GM23248 (cell line): ENCODE measurements at regions not wholly inside any gene's neighbourhood (a gene's known extent, or its start where the extent isn't known, plus 50 kb on each side); places are given as distances from the start of the nearest gene placed in this dataset.

Experiments
- DNase-seq: peaks from one replicate; pipeline ENCODE4 v3.0.0-alpha.2; 2015
- H2AFZ ChIP-seq: fragments of 200-600 bp; sonication (generic); 2 replicates; pipeline ENCODE4 v1.6.1; 2016; ENCODE audit warnings: antibody characterized with exemption
- H3F3A ChIP-seq: fragments of 200-600 bp; sonication (generic); 2 replicates; pipeline ENCODE4 v1.6.1; 2016; ENCODE audit warnings: mild to moderate bottlenecking, antibody characterized with exemption, mixed run types; ENCODE audit not compliant: insufficient read depth
- H3K27ac ChIP-seq: fragments of 200-600 bp; sonication (generic); 2 replicates; pipeline ENCODE4 v1.5.1; 2016; ENCODE audit warnings: mild to moderate bottlenecking
- H3K27me3 ChIP-seq: fragments of 200-600 bp; sonication (generic); replicated peaks from 2 replicates; pipeline ENCODE4 v1.6.1; 2016; ENCODE audit warnings: mild to moderate bottlenecking; ENCODE audit not compliant: insufficient read depth
- H3K36me3 ChIP-seq: fragments of 200-600 bp; sonication (generic); 2 replicates; pipeline ENCODE4 v1.6.1; 2016; ENCODE audit warnings: low read depth, mild to moderate bottlenecking
- H3K4me1 ChIP-seq: fragments of 200-600 bp; sonication (generic); 2 replicates; pipeline ENCODE4 v1.6.1; 2016; ENCODE audit warnings: mild to moderate bottlenecking; ENCODE audit not compliant: insufficient read depth
- H3K4me2 ChIP-seq: fragments of 200-600 bp; sonication (generic); one replicate; pipeline ENCODE4 v1.6.1; 2016; ENCODE audit warnings: mild to moderate bottlenecking; ENCODE audit not compliant: unreplicated experiment
- H3K4me3 ChIP-seq: fragments of 200-600 bp; sonication (generic); 2 replicates; pipeline ENCODE4 v1.5.1; 2016; ENCODE audit warnings: mild to moderate bottlenecking
- H3K79me2 ChIP-seq: fragments of 200-600 bp; sonication (generic); 2 replicates; pipeline ENCODE4 v1.6.1; 2016; ENCODE audit warnings: mild to moderate bottlenecking; ENCODE audit not compliant: insufficient read depth
- H3K9ac ChIP-seq: fragments of 200-600 bp; sonication (generic); 2 replicates; pipeline ENCODE4 v1.6.1; 2016; ENCODE audit warnings: mild to moderate bottlenecking
- H3K9me2 ChIP-seq: fragments of 200-600 bp; sonication (generic); 2 replicates; pipeline ENCODE4 v1.6.1; 2016; ENCODE audit warnings: mixed run types, mild to moderate bottlenecking, moderate library complexity; ENCODE audit not compliant: insufficient read depth
- H3K9me3 ChIP-seq: fragments of 200-600 bp; sonication (generic); one replicate; pipeline ENCODE4 v1.6.1; 2017; ENCODE audit warnings: low read depth
- H4K20me1 ChIP-seq: fragments of 200-600 bp; sonication (generic); 2 replicates; pipeline ENCODE4 v1.6.0; 2016; ENCODE audit not compliant: insufficient read depth
- EZH2 ChIP-seq: fragments of 200-600 bp; sonication (generic); IDR thresholded peaks from 2 replicates; pipeline ENCODE4 v1.6.1; 2018; ENCODE audit warnings: antibody characterized with exemption, mild to moderate bottlenecking; ENCODE audit not compliant: insufficient read depth, poor library complexity, severe bottlenecking
- EZH2phosphoT487 ChIP-seq: fragments of 200-600 bp; sonication (generic); IDR thresholded peaks from 2 replicates; pipeline ENCODE4 v1.6.1; 2018; ENCODE audit warnings: antibody characterized with exemption, moderate library complexity, mild to moderate bottlenecking, low read depth; ENCODE audit not compliant: insufficient read depth
- WGBS, 2 experiments: methylation state at CpG; one replicate each; pipeline ENCODE4 v1.1.6; 2015 to 2017; ENCODE audit warnings: low lambda C conversion rate in 2 of 2, low coverage in 1 of 2; ENCODE audit errors: missing lambda C conversion rate in 2 of 2; 5-methylcytosine and 5-hydroxymethylcytosine counted together
- in situ Hi-C: fragments of 300-500 bp; cut with MboI; formaldehyde crosslinking; loops from 2 replicates; pipeline ENCODE4 v1.15.0; 2020

- Histone ChIP-seq H3K9me3 (no peaks in the 10 kb centered on the region), H3K4me2 (no peak overlapping the region), H3K27me3 (no peaks in the 10 kb centered on the region), H3F3A (no peaks in the 10 kb centered on the region), H3K36me3 (no peaks in the 10 kb centered on the region), H3K9me2 (no peaks in the 10 kb centered on the region), H3K9ac (no peak overlapping the region), H3K4me3 (no peak overlapping the region), H4K20me1 (no peaks in the 10 kb centered on the region), H3K27ac (no peak overlapping the region), H2AFZ (no peak overlapping the region), H3K4me1 (no peaks in the 10 kb centered on the region), H3K79me2 (no peaks in the 10 kb centered on the region)
- 45% methylated on average over 1 of the region's 1 CpG for WGBS, 2 experiments
- DNase-seq = no peak
- no peak for TF ChIP-seq EZH2
- no peak for TF ChIP-seq EZH2phosphoT487
- in situ Hi-C loops = no loop called here
Observed at GRCh38 chr7:45359250-45359649, 201.7 kb downstream of the RAMP3 start.

GRCh38 chr7:45359776-45360175 is 202.2 kb downstream of the RAMP3 start:
- TF ChIP-seq EZH2phosphoT487 (no peak), EZH2 (no peak)
- H3K4me1 ChIP-seq = no peaks in the 10 kb centered on the region
- H3K36me3 ChIP-seq = no peaks in the 10 kb centered on the region
- no peaks in the 10 kb centered on the region for H4K20me1 ChIP-seq
- in situ Hi-C loops = no loop called here
- no peaks in the 10 kb centered on the region for H3K27me3 ChIP-seq
- DNase-seq = no peak
- no peak overlapping the region for H3K9ac ChIP-seq
- H3K9me3 ChIP-seq = no peaks in the 10 kb centered on the region
- H2AFZ ChIP-seq = no peak overlapping the region
- WGBS, 2 experiments = 55 to 58% methylated on average over 4 of the region's 4 CpGs
- no peak overlapping the region for H3K4me3 ChIP-seq
- H3K9me2 ChIP-seq = no peaks in the 10 kb centered on the region
- no peaks in the 10 kb centered on the region for H3F3A ChIP-seq
- H3K79me2 ChIP-seq = no peaks in the 10 kb centered on the region
- no peak overlapping the region for H3K4me2 ChIP-seq
- H3K27ac ChIP-seq = no peak overlapping the region

GRCh38 chr7:45363669-45364068 is 206.1 kb downstream of the RAMP3 start:
- no peak for DNase-seq
- Histone ChIP-seq H3K9me2 (no peaks in the 10 kb centered on the region), H2AFZ (no peak overlapping the region), H3K4me1 (no peaks in the 10 kb centered on the region), H3K4me2 (no peak overlapping the region), H3K9ac (no peak overlapping the region), H3K27ac (no peak overlapping the region), H4K20me1 (no peaks in the 10 kb centered on the region), H3F3A (no peaks in the 10 kb centered on the region), H3K4me3 (no peak overlapping the region), H3K27me3 (no peaks in the 10 kb centered on the region), H3K36me3 (no peaks in the 10 kb centered on the region), H3K79me2 (no peaks in the 10 kb centered on the region), H3K9me3 (no peaks in the 10 kb centered on the region)
- 64 to 69% methylated on average over 7 of the region's 7 CpGs for WGBS, 2 experiments
- TF ChIP-seq EZH2 (no peak), EZH2phosphoT487 (no peak)
- in situ Hi-C loops = no loop called here

- H3F3A ChIP-seq = no peaks in the 10 kb centered on the region
- H3K79me2 ChIP-seq = no peaks in the 10 kb centered on the region
- no peak overlapping the region for H2AFZ ChIP-seq
- in situ Hi-C loops = no loop called here
- H3K9me3 ChIP-seq = no peaks in the 10 kb centered on the region
- H3K4me2 ChIP-seq = no peak overlapping the region
- no peak for DNase-seq
- WGBS, 2 experiments = 50 to 56% methylated on average over 4 of the region's 4 CpGs
- TF ChIP-seq EZH2phosphoT487 (no peak), EZH2 (no peak)
- no peak overlapping the region for H3K9ac ChIP-seq
- no peak overlapping the region for H3K27ac ChIP-seq
- H3K36me3 ChIP-seq = no peaks in the 10 kb centered on the region
- no peaks in the 10 kb centered on the region for H3K4me1 ChIP-seq
- no peaks in the 10 kb centered on the region for H3K27me3 ChIP-seq
- H3K9me2 ChIP-seq = no peaks in the 10 kb centered on the region
- no peak overlapping the region for H3K4me3 ChIP-seq
- no peaks in the 10 kb centered on the region for H4K20me1 ChIP-seq
Observed at GRCh38 chr7:45365341-45365740, 207.8 kb downstream of the RAMP3 start.

- in situ Hi-C loops = no loop called here
- H3K36me3 ChIP-seq = no peaks in the 10 kb centered on the region
- no peak overlapping the region for H3K4me2 ChIP-seq
- no peaks in the 10 kb centered on the region for H3K79me2 ChIP-seq
- 41 to 44% methylated on average over 3 of the region's 3 CpGs for WGBS, 2 experiments
- no peak overlapping the region for H3K9ac ChIP-seq
- no peak overlapping the region for H2AFZ ChIP-seq
- H3K27ac ChIP-seq = no peak overlapping the region
- no peaks in the 10 kb centered on the region for H3F3A ChIP-seq
- H4K20me1 ChIP-seq = no peaks in the 10 kb centered on the region
- no peak for TF ChIP-seq EZH2phosphoT487
- TF ChIP-seq EZH2 = no peak
- no peaks in the 10 kb centered on the region for H3K4me1 ChIP-seq
- no peaks in the 10 kb centered on the region for H3K9me3 ChIP-seq
- H3K4me3 ChIP-seq = no peak overlapping the region
- H3K9me2 ChIP-seq = no peaks in the 10 kb centered on the region
- DNase-seq = no peak
- H3K27me3 ChIP-seq = no peaks in the 10 kb centered on the region
Observed at GRCh38 chr7:45366475-45366874, 207.7 kb upstream of the ADCY1 start.
